ENCODE measurements at regions not wholly inside any gene's neighbourhood (a gene's known extent, or its start where the extent isn't known, plus 50 kb on each side); places are given as distances from the start of the nearest gene placed in this dataset.

GRCh38 chr2:129001926-129002325, 683.3 kb upstream of the HS6ST1 start:
- Histone ChIP-seq H2AFZ (ENCODE audit: low read length) (no peak overlapping the region), H3F3A (ENCODE audit: insufficient read depth, low read length) (no peaks in the 10 kb centered on the region), H3K4me3 (ENCODE audit: low read length) (no peak overlapping the region), H3K9me2 (replicated peaks; ENCODE audit: insufficient read depth, low read length) (no peaks in the 10 kb centered on the region), H3K27ac (ENCODE audit: low read length) (no peak overlapping the region), H4K20me1 (ENCODE audit: insufficient read depth, low read length) (no peaks in the 10 kb centered on the region), H3K4me2 (ENCODE audit: low read depth, low read length) (no peak overlapping the region), H3K36me3 (replicated peaks; ENCODE audit: insufficient read depth, low read length) (no peaks in the 10 kb centered on the region), H3K9me3 (replicated peaks; ENCODE audit: insufficient read depth, low read length) (no peaks in the 10 kb centered on the region), H3K4me1 (ENCODE audit: low read length) (no peaks in the 10 kb centered on the region), H3K79me2 (ENCODE audit: low read length) (no peaks in the 10 kb centered on the region), H3K9ac (ENCODE audit: low read length) (no peak overlapping the region), H3K27me3 (replicated peaks; ENCODE audit: insufficient read depth, low read length) (no peaks in the 10 kb centered on the region)
- no peak for DNase-seq
- TF ChIP-seq EZH2phosphoT487 (IDR thresholded peaks at IDR 0.05; ENCODE audit: low read length) = no peak
- TF ChIP-seq EZH2 (optimal IDR thresholded peaks at IDR 0.05; ENCODE audit: low read depth, low read length) = no peak
- TF ChIP-seq, protein P1, sequence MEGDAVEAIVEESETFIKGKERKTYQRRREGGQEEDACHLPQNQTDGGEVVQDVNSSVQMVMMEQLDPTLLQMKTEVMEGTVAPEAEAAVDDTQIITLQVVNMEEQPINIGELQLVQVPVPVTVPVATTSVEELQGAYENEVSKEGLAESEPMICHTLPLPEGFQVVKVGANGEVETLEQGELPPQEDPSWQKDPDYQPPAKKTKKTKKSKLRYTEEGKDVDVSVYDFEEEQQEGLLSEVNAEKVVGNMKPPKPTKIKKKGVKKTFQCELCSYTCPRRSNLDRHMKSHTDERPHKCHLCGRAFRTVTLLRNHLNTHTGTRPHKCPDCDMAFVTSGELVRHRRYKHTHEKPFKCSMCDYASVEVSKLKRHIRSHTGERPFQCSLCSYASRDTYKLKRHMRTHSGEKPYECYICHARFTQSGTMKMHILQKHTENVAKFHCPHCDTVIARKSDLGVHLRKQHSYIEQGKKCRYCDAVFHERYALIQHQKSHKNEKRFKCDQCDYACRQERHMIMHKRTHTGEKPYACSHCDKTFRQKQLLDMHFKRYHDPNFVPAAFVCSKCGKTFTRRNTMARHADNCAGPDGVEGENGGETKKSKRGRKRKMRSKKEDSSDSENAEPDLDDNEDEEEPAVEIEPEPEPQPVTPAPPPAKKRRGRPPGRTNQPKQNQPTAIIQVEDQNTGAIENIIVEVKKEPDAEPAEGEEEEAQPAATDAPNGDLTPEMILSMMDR (IDR thresholded peaks at IDR 0.05; ENCODE audit: low read length) = no peak

- Histone ChIP-seq H2AFZ (ENCODE audit: low read length) (no peak overlapping the region), H3K27me3 (replicated peaks; ENCODE audit: insufficient read depth, low read length) (no peaks in the 10 kb centered on the region), H3K27ac (ENCODE audit: low read length) (no peak overlapping the region), H3K9me3 (replicated peaks; ENCODE audit: insufficient read depth, low read length) (no peaks in the 10 kb centered on the region), H3K4me3 (ENCODE audit: low read length) (no peak overlapping the region), H3K9ac (ENCODE audit: low read length) (no peak overlapping the region), H3K79me2 (ENCODE audit: low read length) (no peaks in the 10 kb centered on the region), H3K4me1 (ENCODE audit: low read length) (no peaks in the 10 kb centered on the region), H4K20me1 (ENCODE audit: insufficient read depth, low read length) (no peaks in the 10 kb centered on the region), H3K4me2 (ENCODE audit: low read depth, low read length) (no peak overlapping the region), H3K36me3 (replicated peaks; ENCODE audit: insufficient read depth, low read length) (no peaks in the 10 kb centered on the region), H3F3A (ENCODE audit: insufficient read depth, low read length) (no peaks in the 10 kb centered on the region), H3K9me2 (replicated peaks; ENCODE audit: insufficient read depth, low read length) (no peaks in the 10 kb centered on the region)
- DNase-seq = no peak
- TF ChIP-seq, protein P1 (IDR thresholded peaks at IDR 0.05; ENCODE audit: low read length) = no peak
- TF ChIP-seq EZH2phosphoT487 (IDR thresholded peaks at IDR 0.05; ENCODE audit: low read length) (no peak), EZH2 (optimal IDR thresholded peaks at IDR 0.05; ENCODE audit: low read depth, low read length) (no peak)
Observed at GRCh38 chr2:129002751-129003150, 684.1 kb upstream of the HS6ST1 start.

- H3F3A ChIP-seq (ENCODE audit: insufficient read depth, low read length) = no peaks in the 10 kb centered on the region
- H4K20me1 ChIP-seq (ENCODE audit: insufficient read depth, low read length) = no peaks in the 10 kb centered on the region
- H3K9me3 ChIP-seq (replicated peaks; ENCODE audit: insufficient read depth, low read length) = no peaks in the 10 kb centered on the region
- no peak overlapping the region for H2AFZ ChIP-seq (ENCODE audit: low read length)
- H3K4me3 ChIP-seq (ENCODE audit: low read length) = no peak overlapping the region
- H3K4me2 ChIP-seq (ENCODE audit: low read depth, low read length) = no peak overlapping the region
- H3K79me2 ChIP-seq (ENCODE audit: low read length) = no peaks in the 10 kb centered on the region
- H3K4me1 ChIP-seq (ENCODE audit: low read length) = no peaks in the 10 kb centered on the region
- H3K27me3 ChIP-seq (replicated peaks; ENCODE audit: insufficient read depth, low read length) = no peaks in the 10 kb centered on the region
- H3K9me2 ChIP-seq (replicated peaks; ENCODE audit: insufficient read depth, low read length) = no peaks in the 10 kb centered on the region
- no peak overlapping the region for H3K9ac ChIP-seq (ENCODE audit: low read length)
- TF ChIP-seq, protein P1 (IDR thresholded peaks at IDR 0.05; ENCODE audit: low read length) = no peak
- no peak for TF ChIP-seq EZH2 (optimal IDR thresholded peaks at IDR 0.05; ENCODE audit: low read depth, low read length)
- TF ChIP-seq EZH2phosphoT487 (IDR thresholded peaks at IDR 0.05; ENCODE audit: low read length) = no peak
- H3K36me3 ChIP-seq (replicated peaks; ENCODE audit: insufficient read depth, low read length) = no peaks in the 10 kb centered on the region
- H3K27ac ChIP-seq (ENCODE audit: low read length) = no peak overlapping the region
- DNase-seq = no peak
Observed at GRCh38 chr2:129004485-129004884, 685.8 kb upstream of the HS6ST1 start.
